ENCODE measurements at regions not wholly inside any gene's neighbourhood (a gene's known extent, or its start where the extent isn't known, plus 50 kb on each side); places are given as distances from the start of the nearest gene placed in this dataset.

DNA sequence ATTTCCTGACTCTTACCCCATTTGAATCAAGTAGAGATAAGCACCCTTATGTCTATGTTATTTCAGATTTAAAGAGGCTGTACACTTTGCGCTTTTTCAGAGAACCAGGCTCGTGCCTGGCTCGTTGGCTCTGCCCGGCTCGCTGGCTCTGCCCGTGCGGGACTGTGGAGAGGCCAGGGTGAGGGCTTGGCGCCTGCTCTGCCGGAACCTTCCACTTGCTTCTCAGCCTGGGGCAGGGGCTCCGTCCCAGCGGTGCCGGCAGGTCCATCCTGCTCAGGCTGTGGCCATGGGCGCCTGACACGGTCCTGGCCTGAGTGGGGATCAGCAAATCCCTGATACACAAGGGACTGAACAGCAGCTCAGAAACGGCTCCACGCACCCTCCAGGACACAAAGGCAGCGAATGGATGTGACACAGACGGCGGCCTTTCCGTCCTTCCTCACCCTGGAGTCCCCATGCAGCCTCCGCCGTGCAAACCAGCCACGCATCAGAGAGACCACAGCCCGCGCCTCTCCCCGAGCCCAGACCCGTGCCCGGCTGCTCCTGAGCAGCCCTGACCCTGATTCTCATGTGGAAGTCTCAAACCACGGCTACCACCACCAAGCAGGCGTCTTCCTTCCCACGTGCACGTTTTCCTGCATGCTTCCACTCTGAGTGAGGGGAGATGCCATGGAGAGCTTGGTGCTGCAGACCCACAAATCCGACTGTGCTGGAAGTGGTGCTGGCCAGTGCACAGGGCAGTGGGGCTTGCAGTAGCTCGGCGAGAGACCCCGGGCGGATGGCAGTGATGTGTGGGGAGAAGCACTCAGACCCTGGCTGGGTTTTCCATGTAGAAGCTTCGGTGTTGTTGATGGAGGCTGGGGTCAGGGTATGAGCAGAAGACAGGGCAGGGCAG is 233.9 kb downstream of the ERMARD start:
- no peaks in the 10 kb centered on the region for H3K36me3 ChIP-seq
- H3K4me1 ChIP-seq (ENCODE audit: control insufficient read depth in 1 of 2, insufficient read depth in 1 of 2, low read depth in 1 of 2, low read length in 1 of 2): peaks cover 6 to 7% of the 10 kb centered on the region in 2 experiments
- H3K27me3 ChIP-seq: peaks cover 7% of the 10 kb centered on the region
- no peaks in the 10 kb centered on the region for H3K9me3 ChIP-seq
- TF ChIP-seq, protein P1, sequence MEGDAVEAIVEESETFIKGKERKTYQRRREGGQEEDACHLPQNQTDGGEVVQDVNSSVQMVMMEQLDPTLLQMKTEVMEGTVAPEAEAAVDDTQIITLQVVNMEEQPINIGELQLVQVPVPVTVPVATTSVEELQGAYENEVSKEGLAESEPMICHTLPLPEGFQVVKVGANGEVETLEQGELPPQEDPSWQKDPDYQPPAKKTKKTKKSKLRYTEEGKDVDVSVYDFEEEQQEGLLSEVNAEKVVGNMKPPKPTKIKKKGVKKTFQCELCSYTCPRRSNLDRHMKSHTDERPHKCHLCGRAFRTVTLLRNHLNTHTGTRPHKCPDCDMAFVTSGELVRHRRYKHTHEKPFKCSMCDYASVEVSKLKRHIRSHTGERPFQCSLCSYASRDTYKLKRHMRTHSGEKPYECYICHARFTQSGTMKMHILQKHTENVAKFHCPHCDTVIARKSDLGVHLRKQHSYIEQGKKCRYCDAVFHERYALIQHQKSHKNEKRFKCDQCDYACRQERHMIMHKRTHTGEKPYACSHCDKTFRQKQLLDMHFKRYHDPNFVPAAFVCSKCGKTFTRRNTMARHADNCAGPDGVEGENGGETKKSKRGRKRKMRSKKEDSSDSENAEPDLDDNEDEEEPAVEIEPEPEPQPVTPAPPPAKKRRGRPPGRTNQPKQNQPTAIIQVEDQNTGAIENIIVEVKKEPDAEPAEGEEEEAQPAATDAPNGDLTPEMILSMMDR (IDR thresholded peaks at IDR 0.05): no peak
- H3K27ac ChIP-seq: no peak overlapping the region
- H3K4me3 ChIP-seq (ENCODE audit: low read depth in 1 of 2, low read length in 1 of 2): no peak overlapping the region

DNA sequence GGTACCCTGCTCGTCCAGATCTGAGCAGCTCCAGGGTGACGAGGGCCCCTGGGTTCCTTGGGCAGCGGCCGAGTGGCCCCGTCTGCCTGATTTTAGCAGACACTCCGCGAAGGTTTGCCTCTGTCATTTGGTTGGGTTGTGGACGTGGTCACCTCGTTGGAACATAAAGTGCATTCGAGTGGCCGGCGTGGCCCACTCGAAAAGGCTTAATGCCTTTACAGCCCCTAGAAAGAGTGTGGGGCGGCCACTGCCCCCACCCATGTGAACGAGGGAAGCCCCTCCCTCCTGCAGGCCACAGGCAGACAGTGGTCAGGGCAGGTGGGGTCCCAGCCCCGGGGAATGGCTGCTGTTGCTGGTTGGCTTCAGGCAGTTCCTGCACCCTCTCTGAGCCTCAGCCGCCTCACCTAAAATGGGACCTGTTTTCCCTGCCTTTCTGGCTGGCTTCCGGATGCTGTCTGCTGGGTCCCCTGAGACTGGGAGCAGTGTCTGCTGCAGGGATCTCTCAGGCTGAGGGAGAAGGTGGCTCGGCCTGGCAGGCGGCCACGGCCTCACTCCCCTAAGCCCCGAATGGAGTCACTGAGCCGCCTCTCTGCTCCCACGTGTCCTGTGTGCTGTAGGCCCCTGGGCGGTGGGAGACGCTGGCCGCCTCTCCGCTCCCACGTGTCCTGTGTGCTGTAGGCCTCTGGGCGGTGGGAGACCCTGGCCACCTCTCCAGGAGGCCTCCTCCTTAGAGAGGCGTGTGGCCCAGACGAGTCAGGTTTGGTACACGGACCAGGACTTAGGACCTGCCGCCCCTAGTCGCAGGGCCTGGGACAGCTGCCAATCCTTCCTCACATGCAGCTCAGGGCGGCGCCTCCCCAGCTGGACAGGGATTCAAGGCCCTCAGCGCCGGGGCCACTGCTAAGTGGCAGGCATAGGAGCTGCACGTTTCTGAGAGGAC is 233.0 kb downstream of the ERMARD start:
- H3K27me3 ChIP-seq: no peaks in the 10 kb centered on the region
- H3K4me3 ChIP-seq (ENCODE audit: low read depth in 1 of 2, low read length in 1 of 2): no peak overlapping the region
- no peaks in the 10 kb centered on the region for H3K36me3 ChIP-seq
- no peaks in the 10 kb centered on the region for H3K4me1 ChIP-seq (ENCODE audit: control insufficient read depth in 1 of 2, insufficient read depth in 1 of 2, low read depth in 1 of 2, low read length in 1 of 2)
- H3K9me3 ChIP-seq: no peaks in the 10 kb centered on the region
- TF ChIP-seq, protein P1 (IDR thresholded peaks at IDR 0.05): no peak
- no peak overlapping the region for H3K27ac ChIP-seq

DNA sequence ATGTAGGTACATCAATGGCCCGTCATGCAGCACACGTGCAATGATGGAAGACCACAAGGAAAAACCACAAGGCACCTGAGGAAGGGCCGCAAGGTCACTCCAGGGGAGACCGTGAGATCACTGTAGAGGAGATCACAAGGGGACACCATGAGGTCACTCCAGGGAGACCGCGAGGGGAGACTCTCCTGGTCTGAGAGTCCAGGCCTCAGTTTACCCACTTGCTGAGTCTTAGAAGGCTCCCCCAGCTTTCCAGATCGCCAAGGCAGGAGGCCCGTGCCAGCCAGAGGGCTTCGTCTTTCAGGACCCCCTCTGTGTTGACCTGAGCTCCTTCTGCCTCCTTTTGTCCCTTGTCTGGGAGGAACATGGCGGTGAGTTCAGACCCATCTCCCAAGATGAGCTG is 232.2 kb downstream of the ERMARD start:
- H3K4me1 ChIP-seq (ENCODE audit: control insufficient read depth in 1 of 2, insufficient read depth in 1 of 2, low read depth in 1 of 2, low read length in 1 of 2): no peaks in the 10 kb centered on the region
- no peaks in the 10 kb centered on the region for H3K36me3 ChIP-seq
- no peaks in the 10 kb centered on the region for H3K27me3 ChIP-seq
- H3K27ac ChIP-seq: no peak overlapping the region
- TF ChIP-seq, protein P1 (IDR thresholded peaks at IDR 0.05): no peak
- H3K9me3 ChIP-seq: no peaks in the 10 kb centered on the region
- no peak overlapping the region for H3K4me3 ChIP-seq (ENCODE audit: low read depth in 1 of 2, low read length in 1 of 2)

DNA sequence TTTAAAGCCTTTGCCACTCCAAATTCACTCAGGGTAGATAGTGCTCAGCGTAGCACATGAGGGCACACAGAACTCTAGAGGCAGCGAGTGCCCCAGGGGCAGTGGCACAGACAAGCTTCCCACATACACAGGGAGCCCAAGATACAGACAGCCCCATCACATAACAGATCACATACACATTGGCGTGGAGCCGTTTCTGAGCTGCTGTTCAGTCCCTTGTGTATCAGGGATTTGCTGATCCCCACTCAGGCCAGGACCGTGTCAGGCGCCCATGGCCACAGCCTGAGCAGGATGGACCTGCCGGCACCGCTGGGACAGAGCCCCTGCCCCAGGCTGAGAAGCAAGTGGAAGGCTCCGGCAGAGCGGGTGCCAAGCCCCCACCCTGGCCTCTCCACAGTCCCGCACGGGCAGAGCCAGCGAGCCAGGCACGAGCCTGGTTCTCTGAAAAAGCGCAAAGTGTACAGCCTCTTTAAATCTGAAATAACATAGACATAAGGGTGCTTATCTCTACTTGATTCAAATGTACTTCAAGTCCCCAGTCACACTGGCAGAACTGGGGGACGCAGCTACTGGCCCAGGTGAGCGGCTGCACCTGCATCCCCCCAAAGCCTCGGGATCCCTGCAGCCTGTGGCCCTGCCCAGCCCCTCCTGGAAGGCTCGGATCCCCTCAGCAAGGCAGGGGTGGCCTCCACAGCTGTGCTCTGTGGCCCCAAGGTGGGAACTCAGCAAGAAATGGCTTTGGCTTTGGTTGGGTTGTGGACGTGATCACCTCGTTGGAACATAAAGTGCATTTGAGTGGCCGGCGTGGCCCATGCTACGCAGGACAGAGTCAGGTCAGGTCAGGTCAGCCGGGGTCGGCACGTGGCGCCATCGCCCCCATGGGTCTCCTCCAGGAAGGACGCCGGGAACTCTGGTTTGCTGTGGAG is 231.3 kb downstream of the ERMARD start:
- Histone ChIP-seq H3K36me3 (no peaks in the 10 kb centered on the region), H3K27me3 (no peaks in the 10 kb centered on the region), H3K9me3 (no peaks in the 10 kb centered on the region), H3K4me3 (ENCODE audit: low read depth in 1 of 2, low read length in 1 of 2) (no peak overlapping the region), H3K4me1 (ENCODE audit: control insufficient read depth in 1 of 2, insufficient read depth in 1 of 2, low read depth in 1 of 2, low read length in 1 of 2) (no peaks in the 10 kb centered on the region), H3K27ac (no peak overlapping the region)
- TF ChIP-seq, protein P1 (IDR thresholded peaks at IDR 0.05): no peak

DNA sequence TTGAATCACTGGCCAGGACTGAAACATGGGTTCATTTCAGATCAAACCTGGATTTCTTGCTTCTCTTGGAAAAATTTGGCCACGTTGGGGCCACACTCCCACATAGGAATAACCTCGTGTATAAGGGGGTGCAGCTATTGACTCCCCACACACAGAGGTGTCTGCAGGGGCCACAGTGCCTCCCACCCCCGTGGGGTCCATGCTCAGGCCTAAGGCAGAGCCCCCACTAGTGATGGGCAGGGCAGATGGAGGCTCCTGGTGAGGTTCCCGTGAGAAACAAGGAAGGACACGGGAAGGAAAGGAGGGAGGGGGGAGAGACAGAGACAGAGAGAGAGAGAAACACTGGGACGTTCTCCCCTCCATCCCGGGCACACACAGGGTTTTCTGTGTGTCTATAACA is 230.5 kb downstream of the ERMARD start:
- no peaks in the 10 kb centered on the region for H3K4me1 ChIP-seq (ENCODE audit: control insufficient read depth in 1 of 2, insufficient read depth in 1 of 2, low read depth in 1 of 2, low read length in 1 of 2)
- H3K27me3 ChIP-seq: peaks cover under 1% of the 10 kb centered on the region
- no peaks in the 10 kb centered on the region for H3K9me3 ChIP-seq
- H3K27ac ChIP-seq: no peak overlapping the region
- TF ChIP-seq, protein P1 (IDR thresholded peaks at IDR 0.05): no peak
- H3K36me3 ChIP-seq: no peaks in the 10 kb centered on the region
- H3K4me3 ChIP-seq (ENCODE audit: low read depth in 1 of 2, low read length in 1 of 2): no peak overlapping the region
